HCT116 (cell line): ENCODE measurements at regions not wholly inside any gene's neighbourhood (a gene's known extent, or its start where the extent isn't known, plus 50 kb on each side); places are given as distances from the start of the nearest gene placed in this dataset.

Experiments used
- ATAC-seq: fragments of 200-7000 bp; cut with Tn5 transposase; 2 replicates; pipeline ENCODE4 v1.9.1; 2020; ENCODE audit warnings: mild to moderate bottlenecking, moderate library complexity
- BruUV-seq: library from RNA; stranded (reverse); fragments of 400-500 nt; replicated peaks from 2 replicates; lab custom pipeline; 2021; lab: Mats Ljungman, UMichigan
- CTCF ChIA-PET: fragments of 300-600 bp; sonication (Branson Sonifier 250); formaldehyde crosslinking; loops from one replicate; lab custom pipeline; 2021; ENCODE audit warnings: antibody characterized with exemption; lab: Charles Lee
- POLR2A ChIA-PET: fragments of 300-600, 350-600 bp; sonication (Branson Sonifier 250); formaldehyde crosslinking; loops from one replicate; lab custom pipeline; 2021; ENCODE audit warnings: antibody characterized with exemption; lab: Charles Lee
- RAD21 ChIA-PET, 2 experiments: fragments of 300-600 bp; sonication (Branson Sonifier 250); formaldehyde crosslinking; loops; one replicate each; lab custom pipeline; 2023; ENCODE audit warnings: low total read pairs in 2 of 2; ENCODE audit not compliant: uncharacterized antibody in 2 of 2, unreplicated experiment in 2 of 2, low non-redundant PET in 1 of 2; lab: Charles Lee
- DNase-seq: peaks from one replicate; pipeline ENCODE4 v3.0.0-alpha.2; 2010; ENCODE audit warnings: low read depth, low spot score
- H2AFZ ChIP-seq: fragments of 200-600 bp; shearing (Covaris generic), sonication (generic); 2 replicates; pipeline ENCODE4 v1.6.1; 2017; ENCODE audit warnings: low read depth, mixed run types, mixed read lengths, antibody characterized with exemption, low read length; ENCODE audit not compliant: poor library complexity, severe bottlenecking
- H3K27ac ChIP-seq: 2 replicates; pipeline ENCODE4 v1.5.1; 2012; ENCODE audit warnings: low read depth, low read length
- H3K27me3 ChIP-seq: fragments of 200-600 bp; sonication (generic); 2 replicates; pipeline ENCODE4 v1.6.1; 2016; ENCODE audit warnings: mixed run types, low read length, mixed read lengths; ENCODE audit not compliant: insufficient read depth
- H3K36me3 ChIP-seq, 2 experiments: fragments of 200-500 bp in 1 of 2; fragments of 200-600 bp in 1 of 2; sonication (Bioruptor generic) in 1 of 2; sonication (generic) in 1 of 2; 2 replicates each; pipeline versions ENCODE4 v1.5.1 to v1.6.1; 2014 to 2016; ENCODE audit warnings: low read length in 2 of 2, inconsistent platforms in 1 of 2, mixed read lengths in 1 of 2, mixed run types in 1 of 2; ENCODE audit not compliant: insufficient read depth in 2 of 2, control insufficient read depth in 1 of 2
- H3K4me1 ChIP-seq, 2 experiments: fragments of 200-600 bp in 1 of 2; sonication (generic) in 1 of 2; 2 replicates each; pipeline versions ENCODE4 v1.5.1 to v1.6.1; 2012 to 2017; ENCODE audit warnings: low read length in 2 of 2, inconsistent platforms in 1 of 2, mild to moderate bottlenecking in 1 of 2, mixed read lengths in 1 of 2, mixed run types in 1 of 2, moderate library complexity in 1 of 2; ENCODE audit not compliant: insufficient read depth in 2 of 2, control insufficient read depth in 1 of 2
- H3K4me2 ChIP-seq: fragments of 200-600 bp; sonication (generic); 2 replicates; pipeline ENCODE4 v1.6.1; 2017; ENCODE audit warnings: mixed run types, low read length, mixed read lengths
- H3K4me3 ChIP-seq, 2 experiments: fragments of 200-600 bp in 1 of 2; sonication (generic) in 1 of 2; replicated peaks in 1 of 2; 2 replicates each; pipeline ENCODE4 v1.5.1; 2011 to 2016; ENCODE audit warnings: low read length in 2 of 2, control low read depth in 1 of 2, low read depth in 1 of 2, mild to moderate bottlenecking in 1 of 2, mixed read lengths in 1 of 2, mixed run types in 1 of 2
- H3K79me2 ChIP-seq: fragments of 200-600 bp; sonication (generic); 2 replicates; pipeline ENCODE4 v1.6.1; 2017; ENCODE audit warnings: mild to moderate bottlenecking, mixed run types, low read length, moderate library complexity, mixed read lengths; ENCODE audit not compliant: insufficient read depth
- H3K9ac ChIP-seq: fragments of 200-600 bp; sonication (generic); 2 replicates; pipeline ENCODE4 v1.6.1; 2016; ENCODE audit warnings: low read length, mixed read lengths
- H3K9me2 ChIP-seq: fragments of 200-600 bp; sonication (generic), shearing (Covaris generic); 2 replicates; pipeline ENCODE4 v1.6.1; 2017; ENCODE audit warnings: mixed run types, mild to moderate bottlenecking, moderate library complexity; ENCODE audit not compliant: insufficient read depth
- H3K9me3 ChIP-seq, 2 experiments: fragments of 200-500 bp in 1 of 2; fragments of 200-600 bp in 1 of 2; sonication (Bioruptor generic) in 1 of 2; sonication (generic) in 1 of 2; 2 replicates each; pipeline ENCODE4 v1.6.1; 2014 to 2017; ENCODE audit warnings: low read length in 2 of 2, mixed read lengths in 2 of 2, inconsistent platforms in 1 of 2, low read depth in 1 of 2, mild to moderate bottlenecking in 1 of 2, mixed run types in 1 of 2, moderate library complexity in 1 of 2; ENCODE audit not compliant: control insufficient read depth in 1 of 2, insufficient read depth in 1 of 2
- H4K20me1 ChIP-seq: fragments of 200-600 bp; sonication (generic), shearing (Covaris generic); 2 replicates; pipeline ENCODE4 v1.6.1; 2017; ENCODE audit warnings: mixed run types, mild to moderate bottlenecking, moderate library complexity; ENCODE audit not compliant: insufficient read depth
- CBX3 ChIP-seq: IDR thresholded peaks from 2 replicates; pipeline ENCODE4 v1.6.1; 2012; ENCODE audit warnings: low read depth
- CTCF ChIP-seq, 3 experiments: fragments of 200-600 bp in 1 of 3; sonication (generic) in 1 of 3; IDR thresholded peaks in 2 of 3; conservative IDR thresholded peaks in 1 of 3; 2 replicates each; pipeline ENCODE4 v1.5.1; 2012 to 2017; ENCODE audit warnings: low read depth in 2 of 3, low read length in 2 of 3, antibody characterized with exemption in 1 of 3, borderline replicate concordance in 1 of 3, control low read depth in 1 of 3, mild to moderate bottlenecking in 1 of 3, mixed read lengths in 1 of 3, mixed run types in 1 of 3, moderate library complexity in 1 of 3; ENCODE audit not compliant: insufficient read depth in 1 of 3
- EZH2 ChIP-seq: fragments of 200-600 bp; sonication (generic); IDR thresholded peaks from 2 replicates; pipeline ENCODE4 v1.6.1; 2017; ENCODE audit warnings: antibody characterized with exemption, mixed run types
- JUND ChIP-seq: IDR thresholded peaks from 2 replicates; pipeline ENCODE4 v1.6.1; 2012
- SRF ChIP-seq: IDR thresholded peaks from 2 replicates; pipeline ENCODE4 v1.6.1; 2012; ENCODE audit warnings: low read depth
- YY1 ChIP-seq: IDR thresholded peaks from 2 replicates; pipeline ENCODE4 v1.6.1; 2011; ENCODE audit warnings: low read length, low read depth, moderate library complexity, mild to moderate bottlenecking; ENCODE audit not compliant: insufficient replicate concordance; ENCODE audit errors: extremely low read depth
- ZNF274 ChIP-seq: fragments of 200-500 bp; sonication (Bioruptor generic); IDR thresholded peaks from 2 replicates; pipeline ENCODE4 v1.6.1; 2014; ENCODE audit warnings: mild to moderate bottlenecking, low read depth, low read length, inconsistent platforms
- intact Hi-C: fragments of 100-400 bp; cut with micrococcal nuclease; formaldehyde crosslinking; loops from 2 replicates; pipeline ENCODE4 v1.10.0; 2022
- TF ChIP-seq, protein P1 (sequence below): IDR thresholded peaks from 2 replicates; pipeline ENCODE4 v1.6.1; 2011; ENCODE audit warnings: mild to moderate bottlenecking, low read length, moderate library complexity; ENCODE audit not compliant: insufficient replicate concordance; ENCODE audit errors: extremely low read depth

DNA sequence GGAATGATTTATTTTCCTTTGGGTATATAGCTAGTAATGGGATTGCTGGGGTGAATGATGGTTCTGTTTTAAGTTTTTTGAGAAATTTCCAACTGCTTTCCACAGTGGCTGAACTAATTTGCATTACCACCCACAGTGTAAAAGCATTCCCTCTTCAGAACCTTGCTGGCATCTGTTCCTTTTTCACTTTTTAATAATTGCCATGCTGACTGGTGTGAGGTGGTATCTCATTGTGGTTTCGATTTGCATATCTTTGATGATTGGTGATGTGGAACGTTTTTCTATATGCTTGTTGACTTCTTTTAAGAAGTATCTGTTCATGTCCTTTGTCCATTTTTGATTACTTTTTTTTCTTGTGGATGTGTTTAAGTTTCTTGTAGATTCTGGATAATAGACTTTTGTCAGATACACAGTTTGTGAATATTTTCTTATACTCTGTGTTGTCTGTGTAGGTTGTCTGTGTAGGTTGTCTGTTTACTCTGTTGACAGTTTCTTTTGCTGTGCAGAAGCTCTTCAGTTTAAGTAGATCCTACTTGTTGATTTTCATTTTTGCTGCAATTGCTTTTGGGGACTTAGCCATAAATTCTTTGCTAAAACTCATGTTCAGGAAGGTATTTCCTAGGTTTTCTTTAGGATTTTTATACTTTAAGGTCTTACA is 291.8 kb upstream of the DDI1 start:
- no peaks in the 10 kb centered on the region for H4K20me1 ChIP-seq
- H3K36me3 ChIP-seq = no peaks in the 10 kb centered on the region
- BruUV-seq = no TSS peak
- H3K9ac ChIP-seq = no peak overlapping the region
- ATAC-seq (no peak), DNase-seq (no peak)
- no peaks in the 10 kb centered on the region for H3K9me3 ChIP-seq
- H3K27ac ChIP-seq = no peak overlapping the region
- intact Hi-C loops = no loop called here
- no peak overlapping the region for H3K4me2 ChIP-seq
- H3K4me1 ChIP-seq = no peaks in the 10 kb centered on the region
- ChIA-PET POLR2A (no interaction called here), RAD21 (no interaction called here), CTCF (no interaction called here)
- H3K4me3 ChIP-seq = no peak overlapping the region
- H3K9me2 ChIP-seq = no peaks in the 10 kb centered on the region
- H2AFZ ChIP-seq = no peak overlapping the region
- no peaks in the 10 kb centered on the region for H3K27me3 ChIP-seq
- no peaks in the 10 kb centered on the region for H3K79me2 ChIP-seq
- TF ChIP-seq, protein P1, sequence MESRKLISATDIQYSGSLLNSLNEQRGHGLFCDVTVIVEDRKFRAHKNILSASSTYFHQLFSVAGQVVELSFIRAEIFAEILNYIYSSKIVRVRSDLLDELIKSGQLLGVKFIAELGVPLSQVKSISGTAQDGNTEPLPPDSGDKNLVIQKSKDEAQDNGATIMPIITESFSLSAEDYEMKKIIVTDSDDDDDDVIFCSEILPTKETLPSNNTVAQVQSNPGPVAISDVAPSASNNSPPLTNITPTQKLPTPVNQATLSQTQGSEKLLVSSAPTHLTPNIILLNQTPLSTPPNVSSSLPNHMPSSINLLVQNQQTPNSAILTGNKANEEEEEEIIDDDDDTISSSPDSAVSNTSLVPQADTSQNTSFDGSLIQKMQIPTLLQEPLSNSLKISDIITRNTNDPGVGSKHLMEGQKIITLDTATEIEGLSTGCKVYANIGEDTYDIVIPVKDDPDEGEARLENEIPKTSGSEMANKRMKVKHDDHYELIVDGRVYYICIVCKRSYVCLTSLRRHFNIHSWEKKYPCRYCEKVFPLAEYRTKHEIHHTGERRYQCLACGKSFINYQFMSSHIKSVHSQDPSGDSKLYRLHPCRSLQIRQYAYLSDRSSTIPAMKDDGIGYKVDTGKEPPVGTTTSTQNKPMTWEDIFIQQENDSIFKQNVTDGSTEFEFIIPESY = no peak
- TF ChIP-seq ZNF274 (no peak), CTCF (IDR thresholded peaks at IDR 0.05 in 2 of 3, conservative IDR thresholded peaks at IDR 0.05 in 1 of 3; ENCODE audit: borderline replicate concordance in 1 of 3, insufficient read depth in 1 of 3, low read depth in 2 of 3, low read length in 2 of 3) (no peak)

GRCh38 chr11:103749158-103749557 is 287.3 kb upstream of the DDI1 start:
- RAD21 ChIA-PET = no interaction called here
- ATAC-seq = no peak
- CTCF ChIA-PET = no interaction called here
- Histone ChIP-seq H3K36me3 (no peaks in the 10 kb centered on the region), H3K9me3 (no peaks in the 10 kb centered on the region), H3K4me2 (no peak overlapping the region), H4K20me1 (no peaks in the 10 kb centered on the region), H3K4me3 (no peak overlapping the region), H3K79me2 (no peaks in the 10 kb centered on the region), H3K27ac (no peak overlapping the region), H3K9ac (no peak overlapping the region), H3K4me1 (no peaks in the 10 kb centered on the region; a peak in 1 of 4 replicates), H2AFZ (no peak overlapping the region), H3K27me3 (no peaks in the 10 kb centered on the region), H3K9me2 (no peaks in the 10 kb centered on the region)
- TF ChIP-seq CBX3 = no peak
- TF ChIP-seq SRF = no peak
- no peak for TF ChIP-seq YY1
- TF ChIP-seq JUND = no peak
- no peak for TF ChIP-seq EZH2
- POLR2A ChIA-PET = no interaction called here
- intact Hi-C loops = no loop called here
- no TSS peak for BruUV-seq
- no peak for DNase-seq
